MM.1S (cell line): ENCODE measurements at regions not wholly inside any gene's neighbourhood (a gene's known extent, or its start where the extent isn't known, plus 50 kb on each side); places are given as distances from the start of the nearest gene placed in this dataset.

Source experiments
- DNase-seq: peaks from one replicate; pipeline ENCODE4 v3.0.0-alpha.2; 2015
- H2AFZ ChIP-seq: fragments of 300-600 bp; sonication (generic); 2 replicates; pipeline ENCODE4 v1.6.0; 2016; ENCODE audit warnings: antibody characterized with exemption, low read length
- H3F3A ChIP-seq: fragments of 300-600 bp; sonication (generic); 2 replicates; pipeline ENCODE4 v1.6.1; 2016; ENCODE audit warnings: mild to moderate bottlenecking, antibody characterized with exemption, low read length, moderate library complexity, mixed read lengths; ENCODE audit not compliant: insufficient read depth
- H3K27ac ChIP-seq: fragments of 300-600 bp; sonication (generic); 2 replicates; pipeline ENCODE4 v1.5.1; 2016; ENCODE audit warnings: mild to moderate bottlenecking, low read length
- H3K27me3 ChIP-seq: fragments of 300-600 bp; sonication (generic); replicated peaks from 2 replicates; pipeline ENCODE4 v1.6.0; 2016; ENCODE audit warnings: low read length; ENCODE audit not compliant: insufficient read depth
- H3K36me3 ChIP-seq: fragments of 300-600 bp; sonication (generic); replicated peaks from 2 replicates; pipeline ENCODE4 v1.6.1; 2016; ENCODE audit warnings: mild to moderate bottlenecking, low read length, mixed read lengths; ENCODE audit not compliant: insufficient read depth
- H3K4me1 ChIP-seq: fragments of 300-600 bp; sonication (generic); 2 replicates; pipeline ENCODE4 v1.6.1; 2016; ENCODE audit warnings: low read length, mixed read lengths
- H3K4me2 ChIP-seq: fragments of 300-600 bp; sonication (generic); 2 replicates; pipeline ENCODE4 v1.6.0; 2016; ENCODE audit warnings: low read depth, low read length
- H3K4me3 ChIP-seq: fragments of 300-600 bp; sonication (generic); 2 replicates; pipeline ENCODE4 v1.5.1; 2016; ENCODE audit warnings: low read length, mixed read lengths
- H3K79me2 ChIP-seq: fragments of 300-600 bp; sonication (generic); 2 replicates; pipeline ENCODE4 v1.6.1; 2016; ENCODE audit warnings: mixed run types, low read length, mixed read lengths
- H3K9ac ChIP-seq: fragments of 300-600 bp; sonication (generic); 2 replicates; pipeline ENCODE4 v1.6.1; 2016; ENCODE audit warnings: low read length, mixed read lengths
- H3K9me2 ChIP-seq: fragments of 300-600 bp; sonication (generic); replicated peaks from 2 replicates; pipeline ENCODE4 v1.6.1; 2016; ENCODE audit warnings: mild to moderate bottlenecking, low read length, mixed read lengths; ENCODE audit not compliant: insufficient read depth
- H3K9me3 ChIP-seq: fragments of 300-600 bp; sonication (generic); replicated peaks from 2 replicates; pipeline ENCODE4 v1.6.1; 2016; ENCODE audit warnings: mild to moderate bottlenecking, low read length, mixed read lengths; ENCODE audit not compliant: insufficient read depth
- H4K20me1 ChIP-seq: fragments of 300-600 bp; sonication (generic); 2 replicates; pipeline ENCODE4 v1.6.1; 2016; ENCODE audit warnings: mild to moderate bottlenecking, low read length, moderate library complexity, mixed read lengths; ENCODE audit not compliant: insufficient read depth
- CTCF ChIP-seq: fragments of 300-600 bp; sonication (generic); IDR thresholded peaks from 2 replicates; pipeline ENCODE4 v1.5.1; 2016; ENCODE audit warnings: antibody characterized with exemption, low read length, mixed read lengths
- EZH2 ChIP-seq: fragments of 300-600 bp; sonication (generic); optimal IDR thresholded peaks from 2 replicates; pipeline ENCODE3; 2017; ENCODE audit warnings: low read depth, mild to moderate bottlenecking, antibody characterized with exemption, low read length, mixed read lengths
- EZH2phosphoT487 ChIP-seq: fragments of 300-600 bp; sonication (generic); IDR thresholded peaks from 2 replicates; pipeline ENCODE4 v1.6.1; 2018; ENCODE audit warnings: antibody characterized with exemption, low read length

DNA sequence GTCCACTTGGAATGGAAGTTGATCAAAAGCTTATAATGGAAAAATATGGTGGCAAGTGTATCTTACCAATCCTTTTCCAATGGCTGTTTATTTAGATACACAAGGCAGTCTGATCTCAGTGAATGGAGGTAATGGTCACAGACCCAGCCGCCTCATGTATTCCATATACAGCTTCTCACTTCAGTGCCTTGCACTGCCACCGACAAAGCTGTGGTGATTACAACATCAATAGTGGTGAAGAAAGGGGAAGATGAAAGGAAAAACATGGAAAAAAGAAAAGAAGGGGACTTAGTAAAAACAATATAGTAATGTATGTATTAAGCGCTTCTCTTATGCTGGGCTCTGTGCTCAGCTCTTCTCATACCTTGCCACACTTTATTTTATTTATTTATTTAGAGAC lies 297.3 kb upstream of the RASA1 start:
- Histone ChIP-seq H3K9me3 (no peaks in the 10 kb centered on the region), H3F3A (no peaks in the 10 kb centered on the region), H3K27me3 (no peaks in the 10 kb centered on the region), H3K9ac (no peak overlapping the region), H4K20me1 (no peaks in the 10 kb centered on the region), H3K4me2 (no peak overlapping the region), H3K27ac (no peak overlapping the region), H2AFZ (no peak overlapping the region), H3K79me2 (no peaks in the 10 kb centered on the region), H3K4me3 (no peak overlapping the region), H3K4me1 (peaks cover 6% of the 10 kb centered on the region), H3K36me3 (no peaks in the 10 kb centered on the region), H3K9me2 (no peaks in the 10 kb centered on the region)
- no peak for TF ChIP-seq EZH2phosphoT487
- TF ChIP-seq CTCF = no peak
- TF ChIP-seq EZH2 = no peak
- no peak for DNase-seq

DNA sequence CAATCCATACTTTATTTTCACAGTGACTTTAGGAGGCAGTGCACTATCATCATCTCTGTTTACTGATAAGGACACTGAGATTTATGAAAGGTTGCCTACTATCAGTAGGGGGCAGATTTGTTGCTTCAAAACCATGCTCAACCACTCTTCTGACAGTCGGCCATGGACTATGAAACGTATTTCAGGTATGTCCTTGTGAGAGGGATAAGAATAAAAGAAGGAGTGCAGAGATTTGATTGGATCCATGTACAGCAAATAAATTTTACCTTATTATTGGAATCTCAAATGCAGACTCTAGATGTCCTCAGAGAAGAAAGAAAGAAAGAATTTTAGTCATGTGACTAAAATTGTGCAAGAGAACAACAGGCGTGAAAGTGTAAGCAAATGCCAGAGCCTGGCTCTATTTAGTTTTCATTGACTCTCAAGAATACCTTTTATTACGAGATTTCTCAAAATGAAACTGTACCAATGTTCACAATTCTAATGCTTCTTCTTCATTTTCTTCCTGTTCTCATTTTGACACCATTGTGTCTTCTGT lies 296.6 kb upstream of the RASA1 start:
- TF ChIP-seq CTCF = peak; percentile 59
- TF ChIP-seq EZH2phosphoT487 = no peak
- H4K20me1 ChIP-seq = no peaks in the 10 kb centered on the region
- no peaks in the 10 kb centered on the region for H3K9me2 ChIP-seq
- peak overlapping the region; percentile 19 for H2AFZ ChIP-seq
- no peaks in the 10 kb centered on the region for H3K27me3 ChIP-seq
- H3K4me2 ChIP-seq = peak overlapping the region; percentile 40
- no peaks in the 10 kb centered on the region for H3F3A ChIP-seq
- H3K27ac ChIP-seq = no peak overlapping the region
- H3K9me3 ChIP-seq = no peaks in the 10 kb centered on the region
- H3K36me3 ChIP-seq = no peaks in the 10 kb centered on the region
- H3K79me2 ChIP-seq = no peaks in the 10 kb centered on the region
- peak overlapping the region; percentile 34 for H3K4me3 ChIP-seq
- no peak overlapping the region for H3K9ac ChIP-seq
- H3K4me1 ChIP-seq = peaks cover 6% of the 10 kb centered on the region
- peak; percentile 47 for DNase-seq

DNA sequence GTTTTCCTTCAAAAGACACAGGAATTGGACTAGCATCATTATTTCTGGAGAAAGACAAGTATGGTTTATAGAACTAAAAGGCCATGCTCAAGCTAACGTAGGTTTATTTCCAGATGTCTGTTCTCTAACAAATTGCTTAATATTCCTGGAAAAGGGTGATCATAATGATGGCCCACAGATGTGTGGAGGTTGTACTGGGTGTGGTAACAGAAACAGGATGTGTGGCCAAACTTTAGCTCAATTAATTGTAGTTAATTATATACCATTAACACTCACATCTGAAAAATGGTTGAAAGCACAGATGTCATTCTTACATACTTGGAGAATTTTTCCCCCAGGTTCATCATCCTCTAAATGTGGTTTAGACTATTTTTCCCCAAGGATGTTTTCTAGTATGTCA lies 292.7 kb upstream of the RASA1 start:
- H3K9ac ChIP-seq = no peak overlapping the region
- no peaks in the 10 kb centered on the region for H4K20me1 ChIP-seq
- TF ChIP-seq EZH2 (no peak), CTCF (no peak), EZH2phosphoT487 (no peak)
- H3K4me1 ChIP-seq = peaks cover 22% of the 10 kb centered on the region
- no peak overlapping the region for H3K4me3 ChIP-seq
- H3K36me3 ChIP-seq = no peaks in the 10 kb centered on the region
- no peaks in the 10 kb centered on the region for H3K79me2 ChIP-seq
- H3F3A ChIP-seq = peaks cover 7% of the 10 kb centered on the region; the same call in 1 of the 2 replicates
- no peak overlapping the region for H2AFZ ChIP-seq
- H3K27me3 ChIP-seq = no peaks in the 10 kb centered on the region
- 0 out of 2 replicates have a peak overlapping the region, but pooled peaks have one; percentile 11 for H3K4me2 ChIP-seq
- no peak for DNase-seq
- H3K9me2 ChIP-seq = no peaks in the 10 kb centered on the region
- no peak overlapping the region for H3K27ac ChIP-seq
- H3K9me3 ChIP-seq = no peaks in the 10 kb centered on the region
